ENCODE measurements at regions not wholly inside any gene's neighbourhood (a gene's known extent, or its start where the extent isn't known, plus 50 kb on each side); places are given as distances from the start of the nearest gene placed in this dataset.

DNA sequence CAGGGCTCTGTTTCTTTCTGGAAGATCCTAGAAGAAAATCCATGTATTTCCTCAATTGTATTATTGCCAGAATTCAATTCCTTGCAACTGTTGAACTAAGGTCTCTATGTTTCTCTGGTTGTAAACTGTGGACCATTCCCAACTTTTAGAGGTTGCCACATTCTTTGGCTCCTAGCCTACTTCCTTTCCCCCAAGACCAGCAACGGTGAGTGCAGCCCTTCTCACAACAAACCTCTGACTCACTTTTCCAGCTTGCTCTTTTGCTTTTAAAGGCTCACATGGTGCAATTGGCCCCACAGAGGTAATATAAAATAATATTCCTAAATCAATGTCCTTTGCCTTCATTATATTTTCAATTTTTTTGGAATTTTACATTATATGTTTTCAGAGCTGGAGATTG lies 371.3 kb downstream of the SLITRK5 start:
- no peak for DNase-seq (ENCODE audit: low read depth, low spot score)
- no peak overlapping the region for H3K4me3 ChIP-seq (ENCODE audit: low read length)

DNA sequence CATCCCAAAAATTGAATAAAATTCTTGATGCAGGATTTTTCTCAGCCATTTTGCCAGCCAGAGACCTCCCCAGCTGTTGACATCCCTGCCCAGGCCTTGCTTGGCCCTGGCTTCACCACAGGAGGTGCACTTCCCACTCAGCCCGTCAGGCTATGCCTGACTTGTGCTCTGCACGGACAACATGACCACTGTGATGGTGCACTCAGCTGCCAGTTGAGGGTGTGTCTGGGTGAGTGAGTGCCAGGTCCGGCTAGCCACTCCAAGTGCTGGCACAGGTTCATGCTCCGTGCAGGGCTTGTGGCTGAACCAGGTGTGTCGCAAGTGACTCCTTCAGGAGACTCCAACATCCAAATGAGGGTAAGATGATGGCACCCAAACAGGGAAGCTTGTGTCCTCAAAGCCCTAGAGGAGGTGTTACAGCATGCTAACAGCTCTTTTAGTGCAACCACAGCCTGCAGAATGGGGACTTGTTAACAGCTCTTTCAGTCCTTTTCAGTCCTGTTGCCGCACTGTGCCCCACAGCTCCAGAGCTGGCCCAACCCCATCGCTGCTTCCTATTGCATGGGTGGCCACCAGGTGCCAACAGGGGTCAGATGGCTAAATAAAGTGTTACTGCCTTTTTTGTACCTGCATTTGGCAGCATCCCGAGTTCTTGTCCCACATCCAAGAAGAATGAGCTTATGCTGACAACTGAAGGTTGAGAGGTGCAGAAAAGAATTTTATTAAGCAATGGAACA lies 380.7 kb downstream of the SLITRK5 start:
- no peak for DNase-seq (ENCODE audit: low read depth, low spot score)
- no peak overlapping the region for H3K4me3 ChIP-seq (ENCODE audit: low read length)

DNA sequence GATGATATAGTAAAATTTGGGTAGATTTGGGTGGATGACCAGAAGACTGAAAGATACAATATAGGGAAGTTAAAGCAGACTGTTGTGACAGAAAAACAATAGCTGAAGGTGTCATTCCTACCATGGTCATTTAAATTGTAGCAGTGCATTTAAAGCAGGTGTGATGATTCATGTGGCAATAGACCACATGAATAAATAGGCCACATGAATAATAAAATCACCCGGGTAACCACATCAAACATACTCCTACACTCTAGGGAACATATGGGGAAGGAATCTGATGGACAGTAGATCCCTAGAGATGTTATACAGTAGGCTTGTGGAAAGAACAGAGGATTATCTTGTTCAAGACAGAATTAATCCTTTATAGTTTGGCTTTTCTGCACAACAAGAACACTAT lies 392.6 kb downstream of the SLITRK5 start:
- no peak for DNase-seq (ENCODE audit: low read depth, low spot score)
- no peak overlapping the region for H3K4me3 ChIP-seq (ENCODE audit: low read length)

- no peak overlapping the region for H3K4me3 ChIP-seq (ENCODE audit: low read length)
- DNase-seq (ENCODE audit: low read depth, low spot score): no peak
Observed at GRCh38 chr13:88066847-88067246, 395.7 kb downstream of the SLITRK5 start.

GRCh38 chr13:88068316-88068715 lies 397.1 kb downstream of the SLITRK5 start:
- DNase-seq (ENCODE audit: low read depth, low spot score): no peak
- no peak overlapping the region for H3K4me3 ChIP-seq (ENCODE audit: low read length)

DNA sequence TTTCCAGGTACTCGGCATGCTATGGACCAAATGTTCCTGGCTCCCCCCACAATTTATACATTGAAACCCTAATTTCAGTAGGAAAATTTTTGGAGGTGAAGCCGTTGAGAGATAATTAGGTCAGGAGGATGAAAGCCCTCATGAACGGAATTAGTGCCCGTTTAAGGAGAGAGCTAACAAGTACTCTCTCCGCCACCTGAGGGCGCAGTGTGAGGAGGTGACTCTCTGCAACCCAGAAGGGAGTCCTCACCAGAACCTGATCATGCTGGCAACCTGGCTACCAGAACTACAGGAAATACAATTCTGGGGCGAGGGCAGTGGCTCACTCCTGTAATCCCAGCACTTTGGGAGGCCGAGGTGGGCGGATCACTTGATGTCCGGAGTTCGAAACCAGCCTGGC lies 397.8 kb downstream of the SLITRK5 start:
- DNase-seq (ENCODE audit: low read depth, low spot score): peak; percentile 14
- no peak overlapping the region for H3K4me3 ChIP-seq (ENCODE audit: low read length)

GRCh38 chr13:88071371-88071770 lies 400.2 kb downstream of the SLITRK5 start:
- no peak overlapping the region for H3K4me3 ChIP-seq (ENCODE audit: low read length)
- no peak for DNase-seq (ENCODE audit: low read depth, low spot score)

DNA sequence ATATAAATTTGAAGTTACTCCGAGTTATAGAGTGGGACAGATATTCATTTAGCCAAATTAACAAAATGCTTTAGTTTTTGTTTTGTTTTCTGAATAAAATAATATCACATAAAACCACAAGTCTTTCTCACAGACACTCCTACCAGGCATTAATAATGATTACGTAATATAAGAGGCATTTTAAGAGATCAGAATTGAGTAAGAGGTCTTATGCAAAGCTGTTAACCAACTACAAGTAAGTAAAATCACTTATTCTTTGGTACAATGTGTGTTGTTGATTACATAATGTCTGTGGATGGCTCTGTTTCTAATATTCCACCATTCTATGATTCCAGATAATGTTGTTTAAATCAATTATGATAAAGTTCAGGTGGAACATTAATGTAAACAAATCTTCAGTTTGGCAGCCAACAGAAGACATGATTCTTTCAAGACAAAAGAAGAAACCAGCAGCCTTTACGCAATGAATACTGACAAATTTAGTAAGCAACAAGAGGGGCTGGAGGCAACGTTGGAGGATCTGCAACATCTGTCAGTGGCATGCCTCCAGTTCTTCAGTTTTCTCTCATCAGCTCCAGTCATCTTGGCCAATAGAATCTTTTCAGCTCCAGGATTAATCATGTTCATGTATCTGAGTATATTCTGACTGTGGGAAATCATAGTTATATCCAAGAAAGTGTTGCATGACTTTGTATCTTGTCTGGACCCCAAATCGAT lies 403.8 kb downstream of the SLITRK5 start:
- H3K4me3 ChIP-seq (ENCODE audit: low read length): no peak overlapping the region
- DNase-seq (ENCODE audit: low read depth, low spot score): no peak

DNA sequence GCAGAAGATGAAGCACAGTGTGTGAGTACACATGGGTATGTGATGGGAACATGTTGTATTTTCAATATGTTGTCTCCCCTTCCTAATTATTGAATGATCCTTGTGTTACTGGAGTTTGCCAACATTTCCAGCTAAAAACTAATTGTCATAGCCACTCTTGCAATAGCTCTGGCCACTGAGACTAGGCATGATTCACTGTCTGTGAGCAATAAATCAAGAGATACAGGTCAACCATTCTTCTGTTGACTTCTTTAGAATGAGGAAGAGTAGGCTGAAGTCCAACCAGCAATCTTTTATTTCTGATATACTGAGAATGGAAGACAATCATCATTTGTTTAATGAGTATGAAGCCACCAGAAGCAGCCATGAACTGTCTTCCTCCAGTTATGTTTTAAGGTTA lies 413.9 kb downstream of the SLITRK5 start:
- H3K4me3 ChIP-seq (ENCODE audit: low read length): no peak overlapping the region
- DNase-seq (ENCODE audit: low read depth, low spot score): no peak

DNA sequence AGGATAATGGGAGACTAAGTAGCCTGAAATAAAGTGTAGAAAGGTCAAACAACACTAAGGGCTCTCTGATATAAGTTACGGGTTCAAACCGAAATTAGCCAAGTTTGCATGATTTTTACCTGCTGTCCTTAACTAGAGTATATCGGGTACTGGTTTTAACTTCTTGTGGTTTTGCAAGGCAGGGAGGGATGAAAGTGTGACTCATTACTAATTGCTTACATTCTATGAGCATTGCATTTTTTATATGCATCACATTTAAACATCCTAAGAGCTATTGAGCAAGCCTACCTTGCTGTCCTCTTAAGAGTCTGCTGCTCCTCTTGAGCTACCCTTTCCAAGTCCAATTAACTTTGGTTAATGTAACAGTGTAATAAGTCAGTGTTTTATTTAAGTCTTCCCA lies 415.4 kb downstream of the SLITRK5 start:
- no peak for DNase-seq (ENCODE audit: low read depth, low spot score)

DNA sequence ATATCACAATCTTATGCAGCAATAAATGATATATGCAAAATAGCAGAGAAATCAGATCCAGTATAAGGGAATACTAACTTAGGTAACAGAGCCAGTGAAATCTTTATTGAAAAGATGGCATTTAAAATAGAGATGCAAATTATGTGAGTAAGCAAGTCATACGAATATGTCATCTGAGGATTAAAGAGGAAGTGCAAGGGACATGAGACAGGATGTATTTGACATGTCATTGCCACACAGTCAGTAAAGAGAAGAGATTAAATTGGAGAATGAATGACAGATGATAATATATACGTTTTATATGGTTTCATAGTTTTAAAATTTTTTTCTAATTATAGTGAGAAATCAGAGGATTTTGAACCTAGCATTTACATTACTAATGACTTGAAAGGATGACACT lies 426.4 kb downstream of the SLITRK5 start:
- no peak for DNase-seq (ENCODE audit: low read depth, low spot score)
- H3K4me3 ChIP-seq (ENCODE audit: low read length): no peak overlapping the region

More for the DNA sequence above, 415.4 kb downstream of the SLITRK5 start:
- H3K4me3 ChIP-seq (ENCODE audit: low read length): no peak overlapping the region

DNA sequence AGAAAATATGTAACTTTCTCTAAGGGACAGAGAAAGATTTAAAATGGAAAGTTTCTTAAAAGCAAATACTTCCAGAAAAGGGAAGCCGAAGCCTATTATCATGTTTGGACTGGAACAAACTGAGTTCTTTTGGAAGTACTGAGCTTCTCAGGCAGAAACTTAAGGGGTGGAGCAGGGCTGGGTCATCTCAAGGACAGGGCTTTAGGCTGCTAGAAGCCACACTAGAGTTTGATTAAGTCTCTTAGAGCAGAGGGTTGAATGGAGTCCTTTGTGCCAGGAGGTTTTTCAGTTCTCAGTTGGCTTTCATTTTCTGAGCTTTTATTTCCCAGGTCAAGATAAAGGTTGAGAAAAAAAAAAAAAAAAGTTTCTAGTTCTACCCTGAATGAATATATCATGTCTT lies 432.7 kb downstream of the SLITRK5 start:
- H3K4me3 ChIP-seq (ENCODE audit: low read length): no peak overlapping the region
- no peak for DNase-seq (ENCODE audit: low read depth, low spot score)

DNA sequence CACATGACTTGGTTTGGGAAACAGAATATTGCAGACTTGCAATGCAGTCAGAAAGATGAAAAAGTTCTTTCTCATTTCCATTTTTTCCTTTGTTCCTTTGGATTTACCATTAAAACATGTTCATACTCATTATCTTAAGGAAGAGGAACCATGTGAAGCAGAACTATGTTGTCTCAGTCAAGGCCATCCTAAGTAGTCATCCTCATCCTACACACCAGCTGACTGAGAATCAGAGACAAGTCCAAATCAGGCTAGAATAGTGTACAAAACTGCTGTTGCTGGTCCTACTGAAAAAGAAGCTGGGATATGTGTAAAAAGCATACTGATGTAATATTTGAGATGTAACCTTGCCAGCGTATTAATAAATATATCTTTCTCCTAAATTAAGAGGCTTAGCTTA lies 433.4 kb downstream of the SLITRK5 start:
- no peak for DNase-seq (ENCODE audit: low read depth, low spot score)
- no peak overlapping the region for H3K4me3 ChIP-seq (ENCODE audit: low read length)

GRCh38 chr13:88107570-88107969 lies 436.4 kb downstream of the SLITRK5 start:
- DNase-seq (ENCODE audit: low read depth, low spot score): no peak
- H3K4me3 ChIP-seq (ENCODE audit: low read length): no peak overlapping the region

- H3K4me3 ChIP-seq (ENCODE audit: low read length): no peak overlapping the region
- no peak for DNase-seq (ENCODE audit: low read depth, low spot score)
Observed at GRCh38 chr13:88112526-88112925, 441.4 kb downstream of the SLITRK5 start.

DNA sequence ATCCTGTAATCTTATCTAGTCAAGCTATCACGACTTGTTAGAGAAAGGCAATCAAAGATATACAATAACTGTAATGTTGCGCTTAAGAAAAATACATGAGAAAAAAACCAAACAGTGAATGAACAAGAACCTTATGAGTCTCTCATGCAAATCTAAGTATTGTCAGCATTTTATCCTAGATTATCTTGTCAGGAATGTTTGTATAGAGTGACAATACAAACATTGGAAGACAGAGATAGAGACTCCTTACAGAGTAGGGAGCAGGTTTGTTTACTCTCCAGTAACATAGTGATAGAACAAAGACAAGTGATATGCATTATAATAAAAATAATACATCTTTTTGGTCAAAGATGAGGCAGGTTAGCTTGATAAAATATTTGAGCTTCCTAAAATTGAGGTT lies 444.8 kb downstream of the SLITRK5 start:
- H3K4me3 ChIP-seq (ENCODE audit: low read length): no peak overlapping the region
- DNase-seq (ENCODE audit: low read depth, low spot score): no peak

DNA sequence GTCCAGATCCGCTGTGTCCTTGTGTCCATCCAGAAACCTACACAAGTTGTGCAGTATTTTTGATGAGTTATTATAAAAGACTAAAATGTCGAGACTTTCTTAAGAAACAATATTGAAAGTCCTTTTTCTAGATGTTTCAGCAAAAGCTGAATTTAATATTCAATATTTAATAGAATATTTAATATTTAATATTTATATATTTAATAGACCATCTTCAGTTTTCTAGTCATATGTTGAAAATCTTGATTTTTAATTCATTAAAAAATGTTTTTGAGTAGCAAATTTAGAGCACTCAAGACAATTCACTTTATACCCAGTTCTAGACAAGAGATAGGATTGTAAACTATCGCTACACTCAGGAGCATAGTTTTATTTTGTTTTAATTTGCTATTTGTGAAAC lies 447.8 kb downstream of the SLITRK5 start:
- H3K4me3 ChIP-seq (ENCODE audit: low read length): no peak overlapping the region
- no peak for DNase-seq (ENCODE audit: low read depth, low spot score)

- DNase-seq (ENCODE audit: low read depth, low spot score): no peak
- no peak overlapping the region for H3K4me3 ChIP-seq (ENCODE audit: low read length)
Observed at GRCh38 chr13:88124142-88124541, 453.0 kb downstream of the SLITRK5 start.

DNA sequence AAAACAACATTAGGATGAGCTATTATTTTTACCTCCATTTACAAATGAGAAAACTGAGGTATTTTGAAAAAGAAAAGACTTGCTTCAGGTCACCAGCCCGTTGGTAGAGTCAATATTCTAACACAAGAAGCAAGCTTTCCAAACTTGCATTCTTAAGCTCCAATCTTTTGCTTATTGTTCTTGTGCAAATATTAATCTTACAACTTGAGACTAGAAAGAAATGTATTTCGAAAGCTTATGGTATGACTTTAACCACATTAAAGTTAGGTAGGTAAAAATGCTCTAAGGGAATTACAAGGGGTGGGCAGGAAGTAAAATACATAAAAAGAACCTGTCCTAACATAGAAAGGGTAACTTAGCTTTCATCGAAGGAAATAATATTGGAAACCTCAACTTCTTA lies 453.9 kb downstream of the SLITRK5 start:
- peak; percentile 0 for DNase-seq (ENCODE audit: low read depth, low spot score)
- no peak overlapping the region for H3K4me3 ChIP-seq (ENCODE audit: low read length)

- no peak overlapping the region for H3K4me3 ChIP-seq (ENCODE audit: low read length)
- DNase-seq (ENCODE audit: low read depth, low spot score): no peak
Observed at GRCh38 chr13:88136098-88136790, 465.1 kb downstream of the SLITRK5 start.

Measured in Jurkat, Clone E6-1 (cell line).